Endothelial cell of umbilical vein (primary cell): ENCODE measurements at regions not wholly inside any gene's neighbourhood (a gene's known extent, or its start where the extent isn't known, plus 50 kb on each side); places are given as distances from the start of the nearest gene placed in this dataset.

Source experiments
- BruUV-seq: library from RNA; stranded (reverse); fragments of 400-500 nt; replicated peaks from 2 replicates; lab custom pipeline; 2021; lab: Mats Ljungman, UMichigan
- CTCF ChIA-PET: fragments of 300-600, 350-600 bp; sonication (Branson Sonifier 250); formaldehyde crosslinking; loops from one replicate; lab custom pipeline; 2021; ENCODE audit warnings: antibody characterized with exemption, inconsistent platforms; lab: Charles Lee
- POLR2A ChIA-PET: fragments of 300-600, 350-600 bp; sonication (Branson Sonifier 250); formaldehyde crosslinking; loops from one replicate; lab custom pipeline; 2021; ENCODE audit warnings: antibody characterized with exemption, inconsistent platforms; lab: Charles Lee
- DNase-seq: peaks from one replicate; pipeline ENCODE4 v3.0.0-alpha.2; 2011; ENCODE audit warnings: low read depth, low spot score
- FAIRE-seq: peaks from 2 replicates; lab custom pipeline; 2011; peaks lifted over from hg19 to GRCh38; lab: Jason Lieb, UNC
- H2AFZ ChIP-seq: 2 replicates; pipeline ENCODE4 v1.6.0; 2012; ENCODE audit warnings: low read depth, low read length, control low read depth, inconsistent platforms
- H3K27ac ChIP-seq: 2 replicates; pipeline ENCODE4 v1.5.1; 2011; ENCODE audit warnings: low read depth, mild to moderate bottlenecking, control low read depth, low read length, moderate library complexity; ENCODE audit not compliant: insufficient read depth
- H3K27me3 ChIP-seq, 2 experiments: 2 replicates each; pipeline versions ENCODE4 v1.6.0 to v1.6.1; 2011; ENCODE audit warnings: low read length in 2 of 2, mixed read lengths in 1 of 2; ENCODE audit not compliant: control insufficient read depth in 2 of 2, insufficient read depth in 2 of 2
- H3K36me3 ChIP-seq, 2 experiments: 2 replicates in 1 of 2; 3 replicates in 1 of 2; pipeline ENCODE4 v1.5.1; 2011; ENCODE audit warnings: low read length in 2 of 2, mild to moderate bottlenecking in 1 of 2, moderate library complexity in 1 of 2; ENCODE audit not compliant: control insufficient read depth in 2 of 2, insufficient read depth in 2 of 2; ENCODE audit errors: extremely low read depth in 1 of 2
- H3K4me1 ChIP-seq: 3 replicates; pipeline ENCODE4 v1.5.1; 2011; ENCODE audit warnings: mild to moderate bottlenecking, low read length; ENCODE audit not compliant: control insufficient read depth, insufficient read depth; ENCODE audit errors: extremely low read depth
- H3K4me2 ChIP-seq: 2 replicates; pipeline ENCODE4 v1.6.1; 2011; ENCODE audit warnings: low read length, control low read depth, mixed read lengths; ENCODE audit not compliant: insufficient read depth
- H3K4me3 ChIP-seq, 3 experiments: fragments of 200-600 bp in 1 of 3; sonication (generic), shearing (Covaris generic) in 1 of 3; replicated peaks in 1 of 3; 2 replicates each; pipeline ENCODE4 v1.5.1; 2011 to 2016; ENCODE audit warnings: control low read depth in 3 of 3, low read length in 3 of 3, mild to moderate bottlenecking in 2 of 3, inconsistent platforms in 1 of 3, low read depth in 1 of 3, moderate library complexity in 1 of 3; ENCODE audit not compliant: insufficient read depth in 1 of 3
- H3K79me2 ChIP-seq: 2 replicates; pipeline ENCODE4 v1.6.0; 2012; ENCODE audit warnings: low read length, inconsistent platforms; ENCODE audit not compliant: control insufficient read depth, insufficient read depth
- H3K9ac ChIP-seq: replicated peaks from 2 replicates; pipeline ENCODE3; 2011; ENCODE audit warnings: low read length, control low read depth; ENCODE audit not compliant: insufficient read depth; ENCODE audit errors: extremely low read depth
- H3K9me1 ChIP-seq: replicated peaks from 3 replicates; pipeline ENCODE4 v1.6.0; 2011; ENCODE audit warnings: mild to moderate bottlenecking, low read length; ENCODE audit not compliant: control insufficient read depth, insufficient read depth; ENCODE audit errors: extremely low read depth
- H3K9me3 ChIP-seq: replicated peaks from 2 replicates; pipeline ENCODE4 v1.5.1; 2012; ENCODE audit warnings: low read length, inconsistent platforms; ENCODE audit not compliant: control insufficient read depth, insufficient read depth
- H4K20me1 ChIP-seq: replicated peaks from 2 replicates; pipeline ENCODE3; 2011; ENCODE audit warnings: mild to moderate bottlenecking, low read length; ENCODE audit not compliant: control insufficient read depth, insufficient read depth; ENCODE audit errors: extremely low read depth
- CTCF ChIP-seq, 2 donors: IDR thresholded peaks; 1 replicate in 1 of 2; 2 replicates in 1 of 2; pipeline ENCODE4 v1.5.1; 2011; ENCODE audit warnings: low read length in 2 of 2, mild to moderate bottlenecking in 2 of 2, moderate library complexity in 2 of 2, control low read depth in 1 of 2, inconsistent platforms in 1 of 2, low read depth in 1 of 2; ENCODE audit not compliant: insufficient read depth in 1 of 2; ENCODE audit errors: extremely low read depth in 1 of 2
- EZH2 ChIP-seq: IDR thresholded peaks from 2 replicates; pipeline ENCODE4 v1.6.1; 2012; ENCODE audit warnings: borderline replicate concordance, low read depth, mild to moderate bottlenecking, moderate library complexity, low read length, inconsistent platforms; ENCODE audit not compliant: severe bottlenecking
- FOS ChIP-seq: IDR thresholded peaks from 2 replicates; pipeline ENCODE4 v1.6.1; 2011; ENCODE audit warnings: mild to moderate bottlenecking, low read length, moderate library complexity, borderline replicate concordance; ENCODE audit not compliant: insufficient read depth
- GATA2 ChIP-seq: IDR thresholded peaks from 2 replicates; pipeline ENCODE4 v1.7.0; 2011; ENCODE audit warnings: low read depth, mild to moderate bottlenecking, moderate library complexity, mixed read lengths, low read length; ENCODE audit not compliant: insufficient read length, insufficient read depth
- JUN ChIP-seq: IDR thresholded peaks from 2 replicates; pipeline ENCODE4 v1.6.1; 2011; ENCODE audit warnings: borderline replicate concordance, low read depth; ENCODE audit not compliant: insufficient read length, insufficient read depth
- MAX ChIP-seq: IDR thresholded peaks from 2 replicates; pipeline ENCODE4 v1.6.1; 2011; ENCODE audit not compliant: insufficient read depth, insufficient read length
- MYC ChIP-seq: IDR thresholded peaks from one replicate; pipeline ENCODE4 v1.6.1; 2011; ENCODE audit warnings: mild to moderate bottlenecking, low read depth, low read length
- POLR2A ChIP-seq: IDR thresholded peaks from 2 replicates; pipeline ENCODE4 v1.6.1; 2012; ENCODE audit warnings: low read depth, mild to moderate bottlenecking, control low read depth, low read length
- POLR2AphosphoS5 ChIP-seq: IDR thresholded peaks from 2 replicates; pipeline ENCODE4 v1.6.1; 2012; ENCODE audit warnings: low read depth, mild to moderate bottlenecking, control low read depth, low read length, moderate library complexity; ENCODE audit not compliant: insufficient read depth
- dilution Hi-C: fragments of 300-500 bp; cut with MboI; formaldehyde crosslinking; loops from one replicate; pipeline ENCODE4 v1.15.0; 2019; ENCODE audit warnings: low sequenced_read_pairs; ENCODE audit not compliant: extremely low pct_ligation_motif_present
- intact Hi-C: fragments of 100-400 bp; cut with micrococcal nuclease; formaldehyde crosslinking; loops from one replicate; pipeline ENCODE4 v1.10.0; 2022

DNA sequence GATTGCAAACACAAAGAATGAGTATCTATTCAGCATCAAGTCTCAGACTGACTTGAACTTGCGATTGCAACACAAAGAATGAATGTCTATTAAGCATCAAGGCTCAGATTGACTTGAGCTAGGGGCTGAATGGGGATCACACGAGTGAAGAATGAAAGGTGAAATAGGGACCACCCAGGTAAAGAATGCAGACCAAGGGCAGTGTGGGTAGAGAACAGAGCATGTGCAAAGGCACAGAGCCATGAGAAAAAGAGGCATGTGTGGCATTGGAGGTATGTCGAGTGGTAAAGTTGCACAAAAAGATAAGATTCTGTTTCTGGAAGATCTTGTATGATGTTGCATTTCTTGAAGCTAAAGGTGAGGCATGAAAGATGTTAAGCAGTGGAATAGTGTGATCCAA, 119.4 kb upstream of the GPR149 start:
- H3K9me3 ChIP-seq = no peaks in the 10 kb centered on the region
- H3K4me1 ChIP-seq = no peaks in the 10 kb centered on the region
- DNase-seq (no peak), FAIRE-seq (no peak)
- H3K9ac ChIP-seq = no peak overlapping the region
- H3K27ac ChIP-seq = no peak overlapping the region
- no TSS peak for BruUV-seq
- H3K36me3 ChIP-seq = no peaks in the 10 kb centered on the region
- intact Hi-C loops = no loop called here
- H4K20me1 ChIP-seq = no peaks in the 10 kb centered on the region
- H2AFZ ChIP-seq = no peak overlapping the region
- H3K79me2 ChIP-seq = no peaks in the 10 kb centered on the region
- POLR2A ChIA-PET = no interaction called here
- no peak for TF ChIP-seq MAX
- no peak for TF ChIP-seq POLR2A
- CTCF ChIA-PET = no interaction called here
- H3K4me3 ChIP-seq = no peak overlapping the region
- dilution Hi-C loops = no loop called here
- no peaks in the 10 kb centered on the region for H3K9me1 ChIP-seq
- no peak overlapping the region for H3K4me2 ChIP-seq
- H3K27me3 ChIP-seq = no peaks in the 10 kb centered on the region

GRCh38 chr3:154548341-154548740, 118.4 kb upstream of the GPR149 start:
- intact Hi-C loops (no loop called here), dilution Hi-C loops (no loop called here)
- POLR2A ChIA-PET = no interaction called here
- no peak for TF ChIP-seq POLR2AphosphoS5
- TF ChIP-seq GATA2 = no peak
- TF ChIP-seq FOS = no peak
- TF ChIP-seq POLR2A = no peak
- no peak for TF ChIP-seq MYC
- TF ChIP-seq EZH2 = no peak
- no peak for TF ChIP-seq CTCF (IDR thresholded peaks at IDR 0.05; ENCODE audit: extremely low read depth in 1 of 2, insufficient read depth in 1 of 2, low read depth in 1 of 2, low read length in 2 of 2)
- TF ChIP-seq MAX = no peak
- no peak for TF ChIP-seq JUN
- DNase-seq = no peak
- no peak overlapping the region for H3K4me2 ChIP-seq
- no peaks in the 10 kb centered on the region for H3K9me1 ChIP-seq
- no peak overlapping the region for H2AFZ ChIP-seq
- no peaks in the 10 kb centered on the region for H3K79me2 ChIP-seq
- FAIRE-seq = no peak
- H3K4me3 ChIP-seq = no peak overlapping the region
- no TSS peak for BruUV-seq
- no peak overlapping the region for H3K27ac ChIP-seq
- CTCF ChIA-PET = no interaction called here
- no peaks in the 10 kb centered on the region for H3K9me3 ChIP-seq
- no peaks in the 10 kb centered on the region for H3K27me3 ChIP-seq
- H3K4me1 ChIP-seq = no peaks in the 10 kb centered on the region
- H3K36me3 ChIP-seq = no peaks in the 10 kb centered on the region
- H3K9ac ChIP-seq = no peak overlapping the region
- H4K20me1 ChIP-seq = no peaks in the 10 kb centered on the region
